ENCODE measurements at regions not wholly inside any gene's neighbourhood (a gene's known extent, or its start where the extent isn't known, plus 50 kb on each side); places are given as distances from the start of the nearest gene placed in this dataset.
"Not testable (repeated sequence)": the region's sequence is repeated elsewhere in the genome, so short reads cannot be mapped to it uniquely, and the experiment has no call there.

DNA sequence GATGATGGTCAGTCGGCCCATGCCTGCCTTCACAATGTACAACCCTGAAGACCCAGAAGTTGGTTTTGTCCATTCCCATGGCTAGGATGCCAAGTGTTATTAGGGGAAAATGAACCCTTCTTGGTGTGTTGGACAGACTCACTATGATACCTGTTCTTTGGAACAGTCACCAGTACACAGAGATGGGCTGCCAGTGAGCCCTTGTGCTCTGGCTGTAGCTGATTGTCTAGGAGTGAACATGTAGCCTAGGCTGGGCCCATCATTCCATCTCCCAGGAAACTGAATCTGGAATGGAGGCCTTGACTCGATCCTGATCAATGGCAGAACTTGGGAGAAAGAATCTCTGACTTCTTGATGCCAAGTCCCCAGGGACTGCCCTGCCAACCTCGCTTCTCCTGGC is 188.9 kb downstream of the EVX1 start:
- no peak overlapping the region for H3K4me3 ChIP-seq
- H3K27me3 ChIP-seq: no peaks in the 10 kb centered on the region
- H3K9me3 ChIP-seq (replicated peaks in 1 of 11): no peaks in the 10 kb centered on the region
- no peak for TF ChIP-seq Cebpa-rat (IDR thresholded peaks at IDR 0.05)
- H4K20me1 ChIP-seq: no peaks in the 10 kb centered on the region
- H3K36me3 ChIP-seq: no peaks in the 10 kb centered on the region
- no peak overlapping the region for H3K27ac ChIP-seq
- H3K9ac ChIP-seq: no peak overlapping the region
- H3K4me2 ChIP-seq: peak overlapping the region in 2 of 11 experiments; percentile 79 to 89; a peak in 2 of 22 replicates
- peaks cover 0 to 56% (median 0%) of the 10 kb centered on the region in 10 experiments; a peak in 7 of 20 replicates for H3K4me1 ChIP-seq

- H3K4me2 ChIP-seq: peak overlapping the region in 2 of 11 experiments; percentile 17 to 27; a peak in 2 of 22 replicates
- H3K4me3 ChIP-seq: no peak overlapping the region
Measured at GRCh38 chr7:27433581-27433980, 191.0 kb downstream of the EVX1 start.

DNA sequence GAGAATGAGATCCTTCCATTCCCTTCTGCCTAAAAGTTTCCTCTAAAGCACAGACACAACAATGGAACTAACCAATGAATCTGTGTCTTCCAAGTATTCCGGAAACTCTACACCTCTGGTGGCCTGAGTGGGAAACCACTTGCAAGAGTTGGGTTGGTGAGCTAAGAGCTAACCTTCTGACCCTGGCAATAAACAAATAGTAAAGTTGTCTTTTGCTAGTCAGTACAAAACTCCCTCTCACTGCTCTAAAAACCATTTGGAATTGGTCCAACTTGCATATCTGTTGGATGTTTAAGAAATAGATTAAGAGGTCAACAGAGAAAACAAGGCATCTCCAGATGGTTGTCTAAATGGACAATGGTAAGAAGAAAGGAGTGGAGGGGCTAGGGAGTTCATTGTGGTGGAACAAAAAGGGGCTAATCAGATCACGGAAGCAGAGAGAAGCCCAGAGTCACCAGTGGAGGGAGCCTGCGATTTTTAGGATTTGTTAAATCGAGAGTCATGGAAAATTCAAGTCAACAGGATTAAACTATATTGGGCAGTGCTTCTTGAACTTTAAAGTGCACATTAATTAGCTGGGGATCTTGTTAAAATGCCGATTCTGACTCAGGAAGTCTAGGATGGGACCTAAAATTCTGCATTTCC is 192.3 kb downstream of the EVX1 start:
- Histone ChIP-seq H3K4me1 (peaks cover 0 to 34% (median 0%) of the 10 kb centered on the region in 10 experiments; a peak in 7 of 20 replicates), H3K36me3 (no peaks in the 10 kb centered on the region), H3K27me3 (no peaks in the 10 kb centered on the region), H3K4me2 (no peak overlapping the region), H3K27ac (no peak overlapping the region), H3K4me3 (no peak overlapping the region), H3K9me3 (replicated peaks in 1 of 11) (no peaks in the 10 kb centered on the region), H4K20me1 (no peaks in the 10 kb centered on the region), H3K9ac (no peak overlapping the region)
- TF ChIP-seq Cebpa-rat (IDR thresholded peaks at IDR 0.05): no peak

More at GRCh38 chr7:27433581-27433980, 191.0 kb downstream of the EVX1 start:
- H3K9me3 ChIP-seq (replicated peaks in 1 of 11): no peaks in the 10 kb centered on the region
- no peaks in the 10 kb centered on the region for H3K36me3 ChIP-seq
- no peak overlapping the region for H3K27ac ChIP-seq
- no peaks in the 10 kb centered on the region for H3K27me3 ChIP-seq
- H3K9ac ChIP-seq: no peak overlapping the region
- no peaks in the 10 kb centered on the region for H4K20me1 ChIP-seq
- peaks cover 0 to 47% (median 0%) of the 10 kb centered on the region in 10 experiments; a peak in 7 of 20 replicates for H3K4me1 ChIP-seq
- no peak for TF ChIP-seq Cebpa-rat (IDR thresholded peaks at IDR 0.05)

GRCh38 chr7:27435461-27435860 is 192.9 kb downstream of the EVX1 start:
- Histone ChIP-seq H3K27ac (no peak overlapping the region), H3K9ac (no peak overlapping the region), H4K20me1 (no peaks in the 10 kb centered on the region), H3K9me3 (replicated peaks in 1 of 11) (no peaks in the 10 kb centered on the region), H3K4me3 (no peak overlapping the region), H3K4me2 (no peak overlapping the region), H3K4me1 (peaks cover 0 to 28% (median 0%) of the 10 kb centered on the region in 10 experiments; a peak in 6 of 20 replicates), H3K27me3 (no peaks in the 10 kb centered on the region), H3K36me3 (no peaks in the 10 kb centered on the region)
- TF ChIP-seq Cebpa-rat (IDR thresholded peaks at IDR 0.05): no peak

- Histone ChIP-seq H4K20me1 (no peaks in the 10 kb centered on the region), H3K27ac (no peak overlapping the region), H3K4me3 (no peak overlapping the region), H3K36me3 (no peaks in the 10 kb centered on the region), H3K4me1 (peaks cover 0 to 16% (median 0%) of the 10 kb centered on the region in 10 experiments; a peak in 5 of 20 replicates), H3K4me2 (no peak overlapping the region), H3K9ac (no peak overlapping the region), H3K9me3 (replicated peaks in 1 of 11) (no peaks in the 10 kb centered on the region), H3K27me3 (no peaks in the 10 kb centered on the region)
- TF ChIP-seq Cebpa-rat (IDR thresholded peaks at IDR 0.05): no peak
Measured at GRCh38 chr7:27438881-27439589, 196.4 kb downstream of the EVX1 start.

GRCh38 chr7:27442455-27442854 is 199.9 kb downstream of the EVX1 start:
- H3K4me2 ChIP-seq: peak overlapping the region in 3 of 11 experiments; percentile 44 to 53 (median 48); a peak in 5 of 22 replicates
- H3K9ac ChIP-seq: no peak overlapping the region
- peaks cover 0 to 14% (median 0%) of the 10 kb centered on the region in 10 experiments; a peak in 5 of 20 replicates for H3K4me1 ChIP-seq
- no peaks in the 10 kb centered on the region for H3K27me3 ChIP-seq
- no peak for TF ChIP-seq Cebpa-rat (IDR thresholded peaks at IDR 0.05)
- no peaks in the 10 kb centered on the region for H3K9me3 ChIP-seq (replicated peaks in 1 of 11)
- no peak overlapping the region for H3K27ac ChIP-seq
- H4K20me1 ChIP-seq: no peaks in the 10 kb centered on the region
- no peaks in the 10 kb centered on the region for H3K36me3 ChIP-seq
- no peak overlapping the region for H3K4me3 ChIP-seq

DNA sequence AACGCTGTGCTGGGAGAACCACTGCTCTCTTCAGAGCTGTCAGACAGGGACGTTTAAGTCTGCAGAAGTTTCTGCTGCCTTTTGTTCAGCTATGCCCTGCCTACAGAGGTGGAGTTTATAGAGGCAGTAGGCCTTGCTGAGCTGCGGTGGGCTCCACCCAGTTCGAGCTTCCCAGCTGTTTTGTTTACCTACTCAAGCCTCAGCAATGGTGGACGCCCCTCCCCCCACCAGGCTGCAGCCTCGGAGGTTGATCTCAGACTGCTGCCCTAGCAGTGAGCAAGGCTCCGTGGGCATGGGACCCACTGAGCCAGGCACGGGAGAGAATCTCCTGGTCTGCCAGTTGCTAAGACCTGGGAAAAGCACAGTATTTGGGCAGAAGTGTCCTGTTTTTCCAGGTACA is 206.4 kb downstream of the EVX1 start:
- not testable (repeated sequence) for H3K4me2 ChIP-seq; H3K27ac ChIP-seq; H3K4me3 ChIP-seq; H4K20me1 ChIP-seq; H3K4me1 ChIP-seq; H3K9me3 ChIP-seq (replicated peaks in 1 of 11); H3K36me3 ChIP-seq; H3K27me3 ChIP-seq; H3K9ac ChIP-seq

DNA sequence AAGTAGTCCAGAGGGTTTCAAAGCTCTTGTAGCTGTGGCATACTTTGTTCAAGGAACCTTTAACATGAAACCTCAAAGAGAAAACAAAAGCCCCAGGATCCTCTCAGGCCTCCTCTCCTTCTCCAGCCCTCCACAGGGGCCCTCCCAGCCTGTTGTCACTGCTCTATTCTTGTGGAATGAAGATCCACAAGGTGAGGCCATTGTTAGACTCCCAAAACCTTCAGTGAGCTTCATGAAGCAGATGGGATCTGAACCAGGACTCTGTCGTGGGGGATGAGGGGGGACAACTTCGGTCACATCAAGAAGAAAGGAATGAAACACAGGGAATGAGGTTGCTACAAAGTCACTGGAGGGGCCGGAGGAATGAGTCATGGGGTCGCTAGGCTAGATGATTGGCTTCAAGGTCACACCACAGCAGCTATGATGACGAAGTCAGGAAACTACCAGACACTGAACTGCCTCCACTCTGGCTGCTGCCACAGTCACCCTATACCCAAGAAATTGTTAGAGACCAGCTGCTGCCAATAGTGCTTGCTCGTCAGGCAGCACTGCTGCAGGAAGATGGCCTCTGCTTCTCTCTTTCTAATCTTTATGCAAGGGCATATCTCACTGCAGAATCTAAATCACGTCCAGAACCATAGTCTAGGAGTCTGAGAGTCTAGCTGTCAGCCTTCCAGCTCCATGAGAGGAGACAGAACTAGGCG is 208.8 kb downstream of the HIBADH start:
- Histone ChIP-seq H3K4me3 (no peak overlapping the region), H3K27me3 (no peaks in the 10 kb centered on the region), H3K4me1 (no peaks in the 10 kb centered on the region; a peak in 1 of 20 replicates), H3K9me3 (replicated peaks in 1 of 11) (no peaks in the 10 kb centered on the region), H3K36me3 (no peaks in the 10 kb centered on the region), H4K20me1 (no peaks in the 10 kb centered on the region), H3K27ac (no peak overlapping the region), H3K9ac (no peak overlapping the region), H3K4me2 (peak overlapping the region in 2 of 11 experiments; percentile 19 to 20; a peak in 1 of 22 replicates)
- TF ChIP-seq Cebpa-rat (IDR thresholded peaks at IDR 0.05): no peak

DNA sequence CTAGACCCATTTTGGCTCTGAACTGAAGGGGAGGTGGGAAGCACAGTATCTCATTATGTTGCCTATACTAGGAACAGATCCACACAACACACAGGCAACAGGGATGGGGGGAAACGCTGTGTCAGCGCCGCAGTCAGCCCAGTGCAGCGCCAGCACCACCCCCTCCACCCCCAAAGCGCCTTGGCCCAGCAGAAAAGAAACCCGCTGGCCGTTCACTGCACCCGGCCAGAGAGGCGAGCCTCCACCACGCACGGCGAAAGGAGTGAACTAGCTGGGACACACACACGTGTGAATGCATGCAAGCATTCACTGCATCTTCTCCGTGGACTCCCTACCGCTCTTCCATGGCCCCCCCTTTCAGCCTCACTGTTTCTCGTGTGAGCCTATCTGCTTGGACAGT is 205.6 kb downstream of the HIBADH start:
- not testable (repeated sequence) for H3K4me1 ChIP-seq; H3K36me3 ChIP-seq; H3K27ac ChIP-seq; H3K9ac ChIP-seq; H3K27me3 ChIP-seq; H3K4me3 ChIP-seq; H4K20me1 ChIP-seq; H3K4me2 ChIP-seq; H3K9me3 ChIP-seq (replicated peaks in 1 of 11)

- not testable (repeated sequence) for H3K4me1 ChIP-seq; H3K4me3 ChIP-seq; H3K27ac ChIP-seq; H3K27me3 ChIP-seq; H3K9ac ChIP-seq; H3K4me2 ChIP-seq; H4K20me1 ChIP-seq; H3K9me3 ChIP-seq (replicated peaks in 1 of 11); H3K36me3 ChIP-seq
Measured at GRCh38 chr7:27457603-27458565, 204.8 kb downstream of the HIBADH start.

Data from BLaER1 treated with 17β-estradiol and CSF1 and Interleukin-3, amounts not matched to agents 10 nM and 100 nM (cell line).